IMR-90 (cell line): ENCODE measurements at regions not wholly inside any gene's neighbourhood (a gene's known extent, or its start where the extent isn't known, plus 50 kb on each side); places are given as distances from the start of the nearest gene placed in this dataset.

ENCODE experiments used
- ATAC-seq: fragments of 200-7000 bp; cut with Tn5 transposase; 2 replicates; pipeline ENCODE4 v1.9.1; 2020; ENCODE audit warnings: low read depth, mild to moderate bottlenecking, moderate library complexity
- BruUV-seq: library from RNA; stranded (reverse); fragments of 400-500 nt; replicated peaks from 2 replicates; lab custom pipeline; 2021; lab: Mats Ljungman, UMichigan
- CTCF ChIA-PET: fragments of 300-600 bp; formaldehyde crosslinking; extraction: SDS; loops from one replicate; lab custom pipeline; 2021; ENCODE audit warnings: antibody characterized with exemption; lab: Yijun Ruan, JAX
- POLR2A ChIA-PET: fragments of 300-600 bp; sonication (Branson Sonifier 250); formaldehyde crosslinking; loops from one replicate; lab custom pipeline; 2022; ENCODE audit warnings: antibody characterized with exemption; ENCODE audit not compliant: unreplicated experiment; lab: Charles Lee
- DNase-seq: peaks from one replicate; pipeline ENCODE4 v3.0.0; 2013
- H2AFZ ChIP-seq: replicated peaks from 2 replicates; pipeline ENCODE3; 2013; ENCODE audit warnings: low read length, mild to moderate bottlenecking; ENCODE audit not compliant: poor library complexity
- H2AK5ac ChIP-seq: 2 replicates; pipeline ENCODE4 v1.6.1; 2013; ENCODE audit warnings: low read depth, low read length, inconsistent platforms
- H2AK9ac ChIP-seq: replicated peaks from 2 replicates; pipeline ENCODE3; 2013; ENCODE audit warnings: mild to moderate bottlenecking, low read depth, low read length, moderate library complexity; ENCODE audit not compliant: poor library complexity
- H2BK120ac ChIP-seq: 2 replicates; pipeline ENCODE4 v1.6.1; 2013; ENCODE audit warnings: low read depth, low read length, inconsistent platforms
- H2BK15ac ChIP-seq: 3 replicates; pipeline ENCODE4 v1.6.1; 2013; ENCODE audit warnings: low read depth, low read length, inconsistent platforms
- H2BK20ac ChIP-seq: 2 replicates; pipeline ENCODE4 v1.6.1; 2013; ENCODE audit warnings: low read depth, mild to moderate bottlenecking, inconsistent platforms, low read length, moderate library complexity
- H2BK5ac ChIP-seq: 2 replicates; pipeline ENCODE4 v1.6.1; 2013; ENCODE audit warnings: mild to moderate bottlenecking, low read depth, low read length, inconsistent platforms; ENCODE audit not compliant: poor library complexity, severe bottlenecking
- H3K14ac ChIP-seq: replicated peaks from 2 replicates; pipeline ENCODE4 v1.6.1; 2013; ENCODE audit warnings: low read depth, low read length, inconsistent platforms
- H3K18ac ChIP-seq: 2 replicates; pipeline ENCODE4 v1.6.1; 2013; ENCODE audit warnings: low read depth, low read length, control low read depth
- H3K23ac ChIP-seq: 2 replicates; pipeline ENCODE4 v1.6.1; 2013; ENCODE audit warnings: low read depth, low read length, inconsistent platforms
- H3K27ac ChIP-seq: 2 replicates; pipeline ENCODE4 v1.5.1; 2013; ENCODE audit warnings: mild to moderate bottlenecking, control low read depth, low read length; ENCODE audit not compliant: insufficient read depth
- H3K27me3 ChIP-seq: 2 replicates; pipeline ENCODE4 v1.6.1; 2013; ENCODE audit warnings: low read length; ENCODE audit not compliant: control insufficient read depth, insufficient read depth
- H3K36me3 ChIP-seq: 2 replicates; pipeline ENCODE4 v1.6.1; 2013; ENCODE audit warnings: low read length, mixed read lengths; ENCODE audit not compliant: control insufficient read depth, insufficient read depth
- H3K4ac ChIP-seq: 2 replicates; pipeline ENCODE4 v1.6.1; 2013; ENCODE audit warnings: low read depth, low read length, inconsistent platforms
- H3K4me1 ChIP-seq: 2 replicates; pipeline ENCODE4 v1.6.1; 2013; ENCODE audit warnings: low read length, mixed read lengths; ENCODE audit not compliant: control insufficient read depth, insufficient read depth
- H3K4me2 ChIP-seq: 2 replicates; pipeline ENCODE4 v1.6.1; 2013; ENCODE audit warnings: low read depth, mild to moderate bottlenecking, control low read depth, low read length, moderate library complexity
- H3K4me3 ChIP-seq: 2 replicates; pipeline ENCODE4 v1.5.1; 2013; ENCODE audit warnings: low read depth, mild to moderate bottlenecking, control low read depth, low read length, moderate library complexity; ENCODE audit not compliant: insufficient read depth
- H3K56ac ChIP-seq: 2 replicates; pipeline ENCODE4 v1.6.1; 2013; ENCODE audit warnings: low read length, inconsistent platforms; ENCODE audit not compliant: insufficient read depth; ENCODE audit errors: extremely low read depth
- H3K79me1 ChIP-seq, 2 experiments: 2 replicates each; pipeline ENCODE4 v1.6.1; 2013; ENCODE audit warnings: low read length in 2 of 2, inconsistent platforms in 1 of 2, low read depth in 1 of 2
- H3K9ac ChIP-seq: 2 replicates; pipeline ENCODE4 v1.6.1; 2013; ENCODE audit warnings: low read depth, low read length, control low read depth
- H3K9me1 ChIP-seq: 2 replicates; pipeline ENCODE4 v1.6.1; 2013; ENCODE audit warnings: low read length, inconsistent platforms; ENCODE audit not compliant: insufficient read depth
- H3K9me3 ChIP-seq: 2 replicates; pipeline ENCODE4 v1.6.1; 2013; ENCODE audit warnings: low read length; ENCODE audit not compliant: control insufficient read depth, insufficient read depth
- H4K20me1 ChIP-seq: 2 replicates; pipeline ENCODE4 v1.6.1; 2013; ENCODE audit warnings: low read length, inconsistent platforms; ENCODE audit not compliant: insufficient read depth
- H4K5ac ChIP-seq: 2 replicates; pipeline ENCODE4 v1.6.1; 2013; ENCODE audit warnings: mild to moderate bottlenecking, low read depth, low read length, control low read depth
- H4K8ac ChIP-seq, 2 experiments: 2 replicates each; pipeline ENCODE4 v1.6.1; 2013; ENCODE audit warnings: low read depth in 2 of 2, low read length in 2 of 2, control low read depth in 1 of 2, inconsistent platforms in 1 of 2
- H4K91ac ChIP-seq: 2 replicates; pipeline ENCODE4 v1.6.1; 2013; ENCODE audit warnings: low read depth, low read length, inconsistent platforms; ENCODE audit not compliant: insufficient read depth
- MAFK ChIP-seq: IDR thresholded peaks from 2 replicates; pipeline ENCODE4 v1.6.1; 2012; ENCODE audit warnings: low read depth, low read length, improper control_type of control experiment
- MXI1 ChIP-seq: IDR thresholded peaks from 2 replicates; pipeline ENCODE4 v1.6.1; 2012; ENCODE audit warnings: low read depth, mild to moderate bottlenecking, low read length, moderate library complexity, borderline replicate concordance
- WGBS, 2 experiments: methylation state at CpG; one replicate each; pipeline versions ENCODE4 v1.1.5 to v1.1.7; 2013; ENCODE audit warnings: missing lambda C conversion rate in 2 of 2; ENCODE audit not compliant: insufficient read length in 1 of 2; ENCODE audit errors: extremely low coverage in 2 of 2; 5-methylcytosine and 5-hydroxymethylcytosine counted together
- dilution Hi-C: fragments of 300-500 bp; cut with HindIII; formaldehyde crosslinking; loops from one replicate; pipeline ENCODE4 v1.14.3; 2018; ENCODE audit warnings: low sequenced_read_pairs; ENCODE audit not compliant: unreplicated experiment
- in situ Hi-C: fragments of 300-500 bp; cut with MboI; formaldehyde crosslinking; loops from 3 replicates; pipeline ENCODE4 v1.14.3; 2019; ENCODE audit warnings: low sequenced_read_pairs, inconsistent platforms, mixed read lengths
- intact Hi-C: fragments of 100-400 bp; cut with micrococcal nuclease; formaldehyde crosslinking; loops from 2 replicates; pipeline ENCODE4 v1.10.0; 2022

GRCh38 chr6:134527108-134527787 is 209.3 kb upstream of the SGK1 start:
- Histone ChIP-seq H4K8ac (no peak overlapping the region), H3K36me3 (no peaks in the 10 kb centered on the region), H3K9ac (no peak overlapping the region), H4K20me1 (no peaks in the 10 kb centered on the region), H4K91ac (no peak overlapping the region), H2BK15ac (peak overlapping the region; percentile 12; the same call in 1 of the 3 replicates), H2AK5ac (0 out of 2 replicates have a peak overlapping the region, but pooled peaks have one; percentile 27), H3K27ac (no peak overlapping the region), H3K4me2 (no peak overlapping the region), H2AFZ (no peak overlapping the region), H3K23ac (no peak overlapping the region), H2BK20ac (no peak overlapping the region), H3K4me1 (peaks cover 3% of the 10 kb centered on the region), H2AK9ac (no peak overlapping the region), H3K9me3 (no peaks in the 10 kb centered on the region), H3K4ac (no peak overlapping the region), H2BK5ac (no peak overlapping the region), H3K27me3 (no peaks in the 10 kb centered on the region), H4K5ac (no peak overlapping the region), H3K9me1 (no peaks in the 10 kb centered on the region), H3K79me1 (no peaks in the 10 kb centered on the region), H2BK120ac (peak overlapping the region; percentile 32; the same call in 1 of the 2 replicates), H3K56ac (no peak overlapping the region), H3K14ac (0 out of 2 replicates have a peak overlapping the region, but pooled peaks have one; percentile 50), H3K4me3 (no peak overlapping the region), H3K18ac (no peak overlapping the region)
- dilution Hi-C loops: no loop called here
- TF ChIP-seq MXI1 (no peak), MAFK (no peak)
- POLR2A ChIA-PET: no interaction called here
- DNase-seq: no peak
- no CpG with 5 or more reads among the region's 3 CpGs for WGBS, 2 experiments
- BruUV-seq: no TSS peak
- CTCF ChIA-PET: interaction anchor here (1.0 kb wide), 1 partner anchor 349 kb away, joined by 4 read pairs; no protein-coding TSS in a partner anchor
- no peak for ATAC-seq
- intact Hi-C loops: no loop called here
- in situ Hi-C loops: no loop called here
